Spinal cord (tissue), 9 donors: ENCODE measurements at regions not wholly inside any gene's neighbourhood (a gene's known extent, or its start where the extent isn't known, plus 50 kb on each side); places are given as distances from the start of the nearest gene placed in this dataset.

Experiments used
- DNase-seq, 6 donors: peaks; one replicate each; pipeline versions ENCODE4 v3.0.0 to v3.0.0-alpha.2; 2013 to 2015; ENCODE audit warnings: low spot score in 6 of 6, low read depth in 4 of 6
- H3K27ac ChIP-seq: one replicate; pipeline ENCODE4 v1.5.1; 2013; ENCODE audit warnings: low read depth, low read length, control low read depth
- H3K27me3 ChIP-seq: one replicate; pipeline ENCODE4 v1.6.1; 2013; ENCODE audit warnings: low read length; ENCODE audit not compliant: control insufficient read depth, insufficient read depth
- H3K36me3 ChIP-seq: one replicate; pipeline ENCODE4 v1.6.1; 2013; ENCODE audit warnings: low read length; ENCODE audit not compliant: control insufficient read depth, insufficient read depth
- H3K4me1 ChIP-seq: one replicate; pipeline ENCODE4 v1.6.1; 2013; ENCODE audit warnings: low read length; ENCODE audit not compliant: control insufficient read depth, insufficient read depth
- H3K4me3 ChIP-seq: one replicate; pipeline ENCODE4 v1.5.1; 2013; ENCODE audit warnings: low read depth, low read length, control low read depth
- H3K9me3 ChIP-seq: one replicate; pipeline ENCODE4 v1.6.1; 2013; ENCODE audit warnings: low read length; ENCODE audit not compliant: control insufficient read depth, insufficient read depth
- WGBS: methylation state at CpG from one replicate; pipeline ENCODE4 v1.1.5; 2013; ENCODE audit warnings: missing lambda C conversion rate; ENCODE audit not compliant: insufficient coverage; 5-methylcytosine and 5-hydroxymethylcytosine counted together
- donor health status: healthy.

DNA sequence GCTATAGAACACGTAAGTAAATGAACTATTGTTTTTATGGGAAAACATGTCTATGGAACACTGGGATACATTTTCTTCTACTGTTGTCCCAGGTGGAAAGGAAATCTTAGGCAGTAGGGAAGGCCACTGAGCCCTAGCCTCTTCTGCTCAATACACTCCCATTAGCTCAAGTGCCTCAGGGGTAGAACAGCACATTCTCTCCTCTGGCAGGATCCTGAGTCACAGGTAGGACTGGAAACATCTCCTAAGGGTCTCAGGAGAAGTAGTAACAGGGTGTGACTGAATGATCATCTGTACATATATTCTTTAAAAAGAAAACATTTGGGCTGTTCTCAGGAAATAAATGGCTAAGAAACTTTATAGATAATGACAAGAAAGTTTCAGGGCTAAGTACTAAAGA lies 175.6 kb upstream of the ESRRG start:
- no peak for DNase-seq
- Histone ChIP-seq H3K36me3 (no peaks in the 10 kb centered on the region), H3K27ac (no peak overlapping the region), H3K27me3 (no peaks in the 10 kb centered on the region), H3K4me1 (no peaks in the 10 kb centered on the region), H3K4me3 (no peak overlapping the region), H3K9me3 (no peaks in the 10 kb centered on the region)
- no CpG with 5 or more reads among the region's 1 CpG for WGBS

DNA sequence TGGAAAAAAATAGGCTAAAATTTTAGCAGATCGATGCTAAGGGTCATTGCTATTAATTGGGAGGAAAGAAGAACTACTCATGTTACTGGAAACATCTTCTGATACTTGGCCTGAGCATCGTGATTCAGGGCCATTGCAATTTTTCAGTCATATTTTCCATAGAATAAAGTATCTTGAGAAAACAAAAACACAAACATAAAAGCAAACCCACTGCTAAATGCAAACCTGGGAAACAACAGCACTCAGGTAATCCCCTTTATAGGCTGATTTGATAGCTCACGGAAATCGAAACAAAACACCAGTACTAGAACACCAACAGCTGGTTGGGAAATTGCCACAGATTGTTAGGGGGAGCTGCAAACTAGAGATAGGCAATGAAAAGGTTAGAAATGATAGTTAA lies 172.9 kb upstream of the ESRRG start:
- Histone ChIP-seq H3K4me1 (no peaks in the 10 kb centered on the region), H3K4me3 (no peak overlapping the region), H3K9me3 (no peaks in the 10 kb centered on the region), H3K27ac (no peak overlapping the region), H3K27me3 (no peaks in the 10 kb centered on the region), H3K36me3 (no peaks in the 10 kb centered on the region)
- no peak for DNase-seq
- no CpG with 5 or more reads among the region's 4 CpGs for WGBS

DNA sequence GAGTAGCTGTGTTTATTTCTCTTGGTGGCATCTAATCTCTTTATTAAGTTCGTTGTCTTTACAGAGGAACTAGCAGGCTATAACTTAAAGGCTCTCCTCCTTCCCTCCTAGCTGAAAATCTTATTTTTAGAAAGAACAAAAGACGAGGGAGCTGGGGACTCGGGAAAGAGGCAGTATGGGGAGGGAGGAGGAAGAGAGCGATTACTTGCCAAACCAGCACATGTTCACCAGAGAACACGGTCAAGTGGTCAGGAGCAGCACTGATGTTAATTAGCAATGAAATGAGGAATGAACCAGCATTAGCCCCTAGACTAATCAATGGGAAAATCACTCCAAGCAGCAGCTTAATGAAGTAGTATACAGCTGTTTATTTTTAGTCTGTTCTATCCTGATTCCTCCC lies 171.3 kb upstream of the ESRRG start:
- peak in 1 of 6 donors; percentile 29 for DNase-seq
- 33% methylated on average over 3 of the region's 5 CpGs for WGBS
- Histone ChIP-seq H3K36me3 (no peaks in the 10 kb centered on the region), H3K4me3 (no peak overlapping the region), H3K9me3 (no peaks in the 10 kb centered on the region), H3K27me3 (no peaks in the 10 kb centered on the region), H3K4me1 (no peaks in the 10 kb centered on the region), H3K27ac (no peak overlapping the region)

DNA sequence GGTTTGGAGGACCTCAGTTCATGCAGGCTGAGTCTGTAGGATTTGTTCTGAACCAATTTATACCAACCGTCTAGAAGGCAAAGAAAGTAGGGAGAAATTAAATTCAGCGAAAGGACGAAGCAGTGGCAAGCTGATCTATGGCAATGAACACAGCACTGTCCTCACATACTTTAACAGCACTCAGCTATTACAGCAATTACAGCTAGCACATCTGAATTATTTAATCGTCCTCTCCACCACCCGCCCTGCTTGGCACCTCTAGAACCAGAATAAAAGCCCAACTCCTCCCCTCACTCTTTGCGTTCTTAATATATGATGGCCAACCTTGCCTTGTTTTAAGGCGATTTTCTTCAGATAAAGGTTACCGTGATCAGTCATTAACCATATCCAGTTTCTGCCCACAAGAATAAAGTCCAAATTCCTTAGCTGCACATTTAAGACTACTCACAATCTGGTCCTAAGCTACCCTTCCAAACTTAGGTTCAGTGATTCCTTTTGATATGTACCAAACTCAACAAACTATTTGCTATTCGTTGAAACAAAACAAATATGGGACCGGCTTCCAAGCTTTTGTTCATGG lies 169.4 kb upstream of the ESRRG start:
- no peaks in the 10 kb centered on the region for H3K9me3 ChIP-seq
- DNase-seq, result peak in 1 of 6 donors; percentile 29
- 80% methylated on average over 8 of the region's 10 CpGs for WGBS
- no peaks in the 10 kb centered on the region for H3K36me3 ChIP-seq
- no peak overlapping the region for H3K27ac ChIP-seq
- no peaks in the 10 kb centered on the region for H3K4me1 ChIP-seq
- no peak overlapping the region for H3K4me3 ChIP-seq
- no peaks in the 10 kb centered on the region for H3K27me3 ChIP-seq

DNA sequence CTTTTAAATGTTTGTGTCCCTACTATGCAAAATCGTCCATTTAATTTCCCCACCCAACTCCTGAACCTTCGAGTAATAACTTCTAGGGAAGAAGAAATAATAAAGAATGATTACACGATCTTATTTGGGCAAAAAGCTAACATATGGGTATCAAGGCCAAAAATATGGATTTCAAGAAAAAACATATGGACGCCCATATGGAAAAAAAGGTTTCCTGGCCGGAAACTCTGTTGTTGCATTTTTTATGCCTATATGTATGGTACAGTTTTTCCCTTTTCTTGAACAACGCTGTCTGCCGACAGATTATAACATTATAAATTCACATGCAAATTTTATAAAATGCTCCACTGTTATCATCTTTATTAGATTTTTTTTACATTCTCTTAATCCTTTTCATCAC lies 167.6 kb upstream of the ESRRG start:
- DNase-seq, result peak in 1 of 6 donors; percentile 75
- Histone ChIP-seq H3K36me3 (no peaks in the 10 kb centered on the region), H3K27ac (no peak overlapping the region), H3K9me3 (no peaks in the 10 kb centered on the region), H3K4me3 (no peak overlapping the region), H3K4me1 (no peaks in the 10 kb centered on the region), H3K27me3 (no peaks in the 10 kb centered on the region)
- no CpG with 5 or more reads among the region's 7 CpGs for WGBS

DNA sequence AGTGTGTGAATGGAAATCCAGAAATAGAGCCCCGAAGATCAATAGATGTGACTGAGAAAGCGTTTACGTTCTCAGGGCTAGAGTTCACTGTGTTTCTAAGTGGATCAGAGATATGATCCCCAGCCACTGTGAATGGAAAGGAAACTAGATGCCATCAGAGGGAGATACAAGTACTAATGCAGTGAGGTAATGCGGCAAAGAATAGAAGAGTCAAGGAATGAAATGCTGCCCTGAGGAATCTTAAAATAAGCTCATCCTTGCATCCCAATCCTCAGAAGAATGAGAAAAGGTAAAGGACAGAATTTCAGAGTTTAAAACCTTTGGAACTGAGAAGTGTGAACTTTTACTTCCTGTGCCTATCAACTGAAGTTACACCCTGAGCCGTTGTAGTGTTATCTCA lies 165.5 kb upstream of the ESRRG start:
- 61% methylated on average over 2 of the region's 5 CpGs for WGBS
- no peaks in the 10 kb centered on the region for H3K4me1 ChIP-seq
- H3K27me3 ChIP-seq, result no peaks in the 10 kb centered on the region
- no peak overlapping the region for H3K4me3 ChIP-seq
- no peaks in the 10 kb centered on the region for H3K9me3 ChIP-seq
- no peak overlapping the region for H3K27ac ChIP-seq
- no peaks in the 10 kb centered on the region for H3K36me3 ChIP-seq
- no peak for DNase-seq

DNA sequence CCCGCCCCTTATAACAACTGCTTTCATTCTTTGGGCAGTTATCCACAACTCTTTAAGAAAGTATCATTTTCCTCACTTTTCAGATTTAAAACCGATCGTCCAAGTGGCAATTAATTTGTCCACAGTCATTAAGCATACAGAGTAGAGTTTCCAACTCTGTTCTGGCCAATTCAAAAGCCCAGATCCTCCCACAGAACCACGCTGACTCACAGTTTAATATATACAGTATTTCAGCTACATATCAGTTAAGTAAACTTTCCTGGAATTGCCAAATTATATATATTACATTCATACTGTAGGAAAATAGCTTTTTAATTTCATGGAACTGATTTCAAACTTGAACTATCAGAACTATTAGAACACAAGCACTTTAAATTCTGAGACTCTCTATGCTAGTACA lies 163.8 kb upstream of the ESRRG start:
- Histone ChIP-seq H3K9me3 (no peaks in the 10 kb centered on the region), H3K4me1 (no peaks in the 10 kb centered on the region), H3K36me3 (no peaks in the 10 kb centered on the region), H3K27ac (no peak overlapping the region), H3K27me3 (no peaks in the 10 kb centered on the region), H3K4me3 (no peak overlapping the region)
- 86% methylated on average over 3 of the region's 4 CpGs for WGBS
- no peak for DNase-seq

DNA sequence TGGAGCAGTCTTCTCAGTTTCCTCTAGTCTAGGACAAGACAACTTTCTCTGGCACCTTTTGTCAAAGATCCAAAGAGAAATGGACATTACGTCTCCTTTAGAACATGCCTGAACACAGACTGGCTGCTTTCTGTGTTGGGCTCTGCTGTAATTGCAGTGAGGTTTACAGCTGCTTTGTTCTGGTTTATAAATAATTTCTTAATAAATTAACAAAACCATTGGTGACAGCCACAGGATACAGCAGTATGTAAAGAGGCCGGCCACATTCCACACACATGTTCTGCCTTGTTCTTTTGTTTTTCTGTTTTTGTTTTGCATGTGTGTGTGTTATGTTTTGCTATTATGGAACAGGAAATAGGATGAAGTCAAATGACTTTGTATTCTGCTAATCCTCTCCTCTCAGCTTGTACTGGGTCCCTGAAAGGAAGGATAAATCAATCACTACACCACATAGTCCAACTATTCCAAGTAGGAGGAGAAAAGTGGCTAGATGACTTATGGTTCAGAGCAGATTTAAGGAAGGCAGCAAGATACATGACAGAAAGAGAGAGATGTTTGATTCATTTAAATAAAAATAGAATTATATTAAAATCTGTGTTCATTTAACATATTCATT lies 161.5 kb upstream of the ESRRG start:
- Histone ChIP-seq H3K9me3 (no peaks in the 10 kb centered on the region), H3K27me3 (no peaks in the 10 kb centered on the region), H3K27ac (no peak overlapping the region), H3K4me3 (no peak overlapping the region), H3K36me3 (no peaks in the 10 kb centered on the region), H3K4me1 (no peaks in the 10 kb centered on the region)
- no peak for DNase-seq
- WGBS, result no CpG with 5 or more reads among the region's 2 CpGs

DNA sequence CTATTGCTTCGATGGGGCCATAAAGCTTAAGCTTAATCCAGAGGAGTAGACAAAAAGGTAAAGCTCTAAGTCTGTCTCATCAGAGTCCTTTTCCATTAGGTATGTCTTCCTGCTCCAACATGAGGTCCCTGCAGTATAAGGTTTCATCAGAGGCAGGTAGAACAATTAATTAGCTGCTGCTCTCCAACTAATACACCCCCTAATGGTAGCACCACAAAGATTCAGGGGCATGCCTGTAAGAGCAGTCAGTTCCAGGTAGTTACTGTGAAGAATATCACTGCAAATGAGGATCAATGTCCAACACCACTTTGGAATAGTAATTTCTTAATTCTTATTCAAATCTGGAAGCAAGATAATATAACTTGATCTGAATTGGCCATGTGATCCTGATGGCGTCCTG lies 160.3 kb upstream of the ESRRG start:
- DNase-seq, result no peak
- H3K4me3 ChIP-seq, result no peak overlapping the region
- H3K4me1 ChIP-seq, result no peaks in the 10 kb centered on the region
- no peaks in the 10 kb centered on the region for H3K36me3 ChIP-seq
- no peaks in the 10 kb centered on the region for H3K27me3 ChIP-seq
- H3K27ac ChIP-seq, result no peak overlapping the region
- H3K9me3 ChIP-seq, result no peaks in the 10 kb centered on the region
- 100% methylated on average over 1 of the region's 2 CpGs for WGBS

DNA sequence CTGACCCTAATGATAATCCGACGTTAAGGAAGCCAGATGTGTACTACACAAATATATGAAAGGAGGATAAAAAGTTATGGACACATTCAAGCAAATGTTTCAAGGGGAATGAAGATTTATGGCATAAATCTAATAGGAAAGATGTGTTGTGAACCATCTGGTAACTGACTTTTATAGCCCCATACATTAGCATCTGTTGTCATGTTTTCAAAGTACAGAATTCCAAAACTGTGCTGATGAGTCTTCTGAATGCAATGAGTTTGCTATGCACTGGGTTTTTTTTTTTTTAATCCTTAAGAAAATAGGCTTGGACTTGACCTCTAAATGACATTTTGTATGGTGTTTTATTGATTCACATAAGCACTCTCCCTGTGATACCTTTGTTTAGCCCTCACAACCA lies 158.5 kb upstream of the ESRRG start:
- H3K27ac ChIP-seq, result no peak overlapping the region
- peak in 1 of 6 donors; percentile 36 for DNase-seq
- H3K4me1 ChIP-seq, result no peaks in the 10 kb centered on the region
- no peaks in the 10 kb centered on the region for H3K27me3 ChIP-seq
- H3K4me3 ChIP-seq, result no peak overlapping the region
- WGBS, result no CpG with 5 or more reads among the region's 2 CpGs
- H3K9me3 ChIP-seq, result no peaks in the 10 kb centered on the region
- H3K36me3 ChIP-seq, result no peaks in the 10 kb centered on the region
